ENCODE measurements at regions not wholly inside any gene's neighbourhood (a gene's known extent, or its start where the extent isn't known, plus 50 kb on each side); places are given as distances from the start of the nearest gene placed in this dataset.

- no peak for TF ChIP-seq CTCF (IDR thresholded peaks at IDR 0.05)
- no peak for TF ChIP-seq POLR2A (IDR thresholded peaks at IDR 0.05)
- TF ChIP-seq EP300 (IDR thresholded peaks at IDR 0.05): no peak
These were observed 119.7 kb upstream of the PCSK2 start for GRCh38 chr20:17107127-17107526.

All from upper lobe of left lung (tissue), 4 donors.